HEK293 (cell line): ENCODE measurements at regions not wholly inside any gene's neighbourhood (a gene's known extent, or its start where the extent isn't known, plus 50 kb on each side); places are given as distances from the start of the nearest gene placed in this dataset.

ENCODE experiments used
- SP7 ChIP-seq: fragments of 450-650 bp; formaldehyde crosslinking; IDR thresholded peaks from 2 replicates; pipeline ENCODE4 v1.5.1; 2016; ENCODE audit warnings: missing biosample characterization, missing genetic modification characterization
- TCF7L2 ChIP-seq: IDR thresholded peaks from 2 replicates; pipeline ENCODE4 v1.6.1; 2011; ENCODE audit warnings: low read depth, mild to moderate bottlenecking, inconsistent platforms, low read length, moderate library complexity, borderline replicate concordance
- ZBTB8A ChIP-seq: fragments of 450-650 bp; formaldehyde crosslinking; IDR thresholded peaks from 2 replicates; pipeline ENCODE4 v1.5.1; 2016; ENCODE audit warnings: missing biosample characterization, missing genetic modification characterization
- ZNF530 ChIP-seq: fragments of 450-650 bp; formaldehyde crosslinking; IDR thresholded peaks from 2 replicates; pipeline ENCODE4 v1.5.1; 2016; ENCODE audit warnings: low read depth, missing biosample characterization, missing genetic modification characterization
- ZNF776 ChIP-seq: fragments of 450-650 bp; formaldehyde crosslinking; IDR thresholded peaks from 2 replicates; pipeline ENCODE4 v1.5.0; 2017; ENCODE audit warnings: missing biosample characterization, missing genetic modification characterization, borderline replicate concordance
- TF ChIP-seq, protein P1 (sequence below): fragments of 450-650 bp; formaldehyde crosslinking; IDR thresholded peaks from 2 replicates; pipeline ENCODE4 v1.5.1; 2016; ENCODE audit warnings: missing biosample characterization, missing genetic modification characterization
- TF ChIP-seq, protein P2 (sequence below): fragments of 450-650 bp; formaldehyde crosslinking; IDR thresholded peaks from 2 replicates; pipeline ENCODE4 v1.5.1; 2016; ENCODE audit warnings: missing biosample characterization, missing genetic modification characterization
- TF ChIP-seq, protein P3 (sequence below): fragments of 450-650 bp; formaldehyde crosslinking; IDR thresholded peaks from 2 replicates; pipeline ENCODE4 v1.5.1; 2016; ENCODE audit warnings: missing biosample characterization, missing genetic modification characterization

DNA sequence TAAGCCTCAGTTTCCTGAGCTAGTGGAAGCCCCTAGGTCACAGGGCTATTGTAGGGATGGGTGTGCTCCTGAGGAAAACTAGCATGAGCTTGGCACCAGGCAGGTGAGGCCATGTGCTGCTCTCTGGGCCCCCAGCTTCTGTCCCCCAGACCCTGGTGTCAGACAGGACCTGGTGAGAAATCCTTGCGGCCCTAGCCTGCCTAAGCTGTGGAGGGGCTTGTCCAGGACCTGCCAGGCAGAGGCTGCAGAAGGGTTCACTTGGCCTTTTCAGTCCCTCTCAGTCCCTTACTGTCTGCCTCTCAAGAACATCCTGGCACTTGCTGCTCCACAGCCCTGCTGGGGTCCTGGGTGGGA is 58.4 kb downstream of the ZFP36L2 start:
- TF ChIP-seq, protein P1, sequence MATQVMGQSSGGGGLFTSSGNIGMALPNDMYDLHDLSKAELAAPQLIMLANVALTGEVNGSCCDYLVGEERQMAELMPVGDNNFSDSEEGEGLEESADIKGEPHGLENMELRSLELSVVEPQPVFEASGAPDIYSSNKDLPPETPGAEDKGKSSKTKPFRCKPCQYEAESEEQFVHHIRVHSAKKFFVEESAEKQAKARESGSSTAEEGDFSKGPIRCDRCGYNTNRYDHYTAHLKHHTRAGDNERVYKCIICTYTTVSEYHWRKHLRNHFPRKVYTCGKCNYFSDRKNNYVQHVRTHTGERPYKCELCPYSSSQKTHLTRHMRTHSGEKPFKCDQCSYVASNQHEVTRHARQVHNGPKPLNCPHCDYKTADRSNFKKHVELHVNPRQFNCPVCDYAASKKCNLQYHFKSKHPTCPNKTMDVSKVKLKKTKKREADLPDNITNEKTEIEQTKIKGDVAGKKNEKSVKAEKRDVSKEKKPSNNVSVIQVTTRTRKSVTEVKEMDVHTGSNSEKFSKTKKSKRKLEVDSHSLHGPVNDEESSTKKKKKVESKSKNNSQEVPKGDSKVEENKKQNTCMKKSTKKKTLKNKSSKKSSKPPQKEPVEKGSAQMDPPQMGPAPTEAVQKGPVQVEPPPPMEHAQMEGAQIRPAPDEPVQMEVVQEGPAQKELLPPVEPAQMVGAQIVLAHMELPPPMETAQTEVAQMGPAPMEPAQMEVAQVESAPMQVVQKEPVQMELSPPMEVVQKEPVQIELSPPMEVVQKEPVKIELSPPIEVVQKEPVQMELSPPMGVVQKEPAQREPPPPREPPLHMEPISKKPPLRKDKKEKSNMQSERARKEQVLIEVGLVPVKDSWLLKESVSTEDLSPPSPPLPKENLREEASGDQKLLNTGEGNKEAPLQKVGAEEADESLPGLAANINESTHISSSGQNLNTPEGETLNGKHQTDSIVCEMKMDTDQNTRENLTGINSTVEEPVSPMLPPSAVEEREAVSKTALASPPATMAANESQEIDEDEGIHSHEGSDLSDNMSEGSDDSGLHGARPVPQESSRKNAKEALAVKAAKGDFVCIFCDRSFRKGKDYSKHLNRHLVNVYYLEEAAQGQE (tag by site-specific recombination) = no peak
- TF ChIP-seq, protein P2, sequence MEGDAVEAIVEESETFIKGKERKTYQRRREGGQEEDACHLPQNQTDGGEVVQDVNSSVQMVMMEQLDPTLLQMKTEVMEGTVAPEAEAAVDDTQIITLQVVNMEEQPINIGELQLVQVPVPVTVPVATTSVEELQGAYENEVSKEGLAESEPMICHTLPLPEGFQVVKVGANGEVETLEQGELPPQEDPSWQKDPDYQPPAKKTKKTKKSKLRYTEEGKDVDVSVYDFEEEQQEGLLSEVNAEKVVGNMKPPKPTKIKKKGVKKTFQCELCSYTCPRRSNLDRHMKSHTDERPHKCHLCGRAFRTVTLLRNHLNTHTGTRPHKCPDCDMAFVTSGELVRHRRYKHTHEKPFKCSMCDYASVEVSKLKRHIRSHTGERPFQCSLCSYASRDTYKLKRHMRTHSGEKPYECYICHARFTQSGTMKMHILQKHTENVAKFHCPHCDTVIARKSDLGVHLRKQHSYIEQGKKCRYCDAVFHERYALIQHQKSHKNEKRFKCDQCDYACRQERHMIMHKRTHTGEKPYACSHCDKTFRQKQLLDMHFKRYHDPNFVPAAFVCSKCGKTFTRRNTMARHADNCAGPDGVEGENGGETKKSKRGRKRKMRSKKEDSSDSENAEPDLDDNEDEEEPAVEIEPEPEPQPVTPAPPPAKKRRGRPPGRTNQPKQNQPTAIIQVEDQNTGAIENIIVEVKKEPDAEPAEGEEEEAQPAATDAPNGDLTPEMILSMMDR = no peak
- TF ChIP-seq ZNF530 (tag by site-specific recombination) = no peak
- TF ChIP-seq ZBTB8A (tag by site-specific recombination) = no peak
- TF ChIP-seq, protein P3, sequence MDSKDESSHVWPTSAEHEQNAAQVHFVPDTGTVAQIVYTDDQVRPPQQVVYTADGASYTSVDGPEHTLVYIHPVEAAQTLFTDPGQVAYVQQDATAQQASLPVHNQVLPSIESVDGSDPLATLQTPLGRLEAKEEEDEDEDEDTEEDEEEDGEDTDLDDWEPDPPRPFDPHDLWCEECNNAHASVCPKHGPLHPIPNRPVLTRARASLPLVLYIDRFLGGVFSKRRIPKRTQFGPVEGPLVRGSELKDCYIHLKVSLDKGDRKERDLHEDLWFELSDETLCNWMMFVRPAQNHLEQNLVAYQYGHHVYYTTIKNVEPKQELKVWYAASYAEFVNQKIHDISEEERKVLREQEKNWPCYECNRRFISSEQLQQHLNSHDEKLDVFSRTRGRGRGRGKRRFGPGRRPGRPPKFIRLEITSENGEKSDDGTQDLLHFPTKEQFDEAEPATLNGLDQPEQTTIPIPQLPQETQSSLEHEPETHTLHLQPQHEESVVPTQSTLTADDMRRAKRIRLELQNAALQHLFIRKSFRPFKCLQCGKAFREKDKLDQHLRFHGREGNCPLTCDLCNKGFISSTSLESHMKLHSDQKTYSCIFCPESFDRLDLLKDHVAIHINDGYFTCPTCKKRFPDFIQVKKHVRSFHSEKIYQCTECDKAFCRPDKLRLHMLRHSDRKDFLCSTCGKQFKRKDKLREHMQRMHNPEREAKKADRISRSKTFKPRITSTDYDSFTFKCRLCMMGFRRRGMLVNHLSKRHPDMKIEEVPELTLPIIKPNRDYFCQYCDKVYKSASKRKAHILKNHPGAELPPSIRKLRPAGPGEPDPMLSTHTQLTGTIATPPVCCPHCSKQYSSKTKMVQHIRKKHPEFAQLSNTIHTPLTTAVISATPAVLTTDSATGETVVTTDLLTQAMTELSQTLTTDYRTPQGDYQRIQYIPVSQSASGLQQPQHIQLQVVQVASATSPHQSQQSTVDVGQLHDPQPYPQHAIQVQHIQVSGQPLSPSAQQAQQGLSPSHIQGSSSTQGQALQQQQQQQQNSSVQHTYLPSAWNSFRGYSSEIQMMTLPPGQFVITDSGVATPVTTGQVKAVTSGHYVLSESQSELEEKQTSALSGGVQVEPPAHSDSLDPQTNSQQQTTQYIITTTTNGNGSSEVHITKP = no peak
- no peak for TF ChIP-seq TCF7L2
- TF ChIP-seq ZNF776 = no peak
- TF ChIP-seq SP7 (tag by site-specific recombination) = no peak
